Lung (tissue), 11 donors: ENCODE measurements at regions not wholly inside any gene's neighbourhood (a gene's known extent, or its start where the extent isn't known, plus 50 kb on each side); places are given as distances from the start of the nearest gene placed in this dataset.
A peak's percentile ranks its signal among the peaks of the same experiment; 100 is the strongest.

ENCODE experiments used
- ATAC-seq: fragments of 200-7000 bp; cut with Tn5 transposase; one replicate; pipeline ENCODE4 v1.9.1; 2020; ENCODE audit warnings: moderate number of reproducible peaks; ENCODE audit not compliant: insufficient read depth, low FRiP score
- DNase-seq, 3 donors: peaks; one replicate each; pipeline ENCODE4 v3.0.0-alpha.2; 2013 to 2017
- H3K27ac ChIP-seq, 2 donors: one replicate each; pipeline ENCODE4 v1.5.1; 2013; ENCODE audit warnings: mild to moderate bottlenecking in 2 of 2, moderate library complexity in 2 of 2, control low read depth in 1 of 2, inconsistent platforms in 1 of 2, low read depth in 1 of 2, low read length in 1 of 2
- H3K27me3 ChIP-seq, 3 donors: one replicate each; pipeline ENCODE4 v1.5.1; 2013; ENCODE audit warnings: low read length in 2 of 3; ENCODE audit not compliant: control insufficient read depth in 3 of 3, insufficient read depth in 3 of 3
- H3K36me3 ChIP-seq, 4 donors: one replicate each; pipeline ENCODE4 v1.5.1; 2013; ENCODE audit warnings: low read length in 4 of 4, mild to moderate bottlenecking in 1 of 4, moderate library complexity in 1 of 4; ENCODE audit not compliant: control insufficient read depth in 4 of 4, insufficient read depth in 4 of 4
- H3K4me1 ChIP-seq, 5 donors: one replicate each; pipeline ENCODE4 v1.5.1; 2013; ENCODE audit warnings: low read length in 5 of 5, mild to moderate bottlenecking in 2 of 5, moderate library complexity in 1 of 5; ENCODE audit not compliant: control insufficient read depth in 5 of 5, insufficient read depth in 5 of 5
- H3K4me3 ChIP-seq: one replicate; pipeline ENCODE4 v1.5.1; 2013; ENCODE audit warnings: mild to moderate bottlenecking, control low read depth, moderate library complexity
- H3K9ac ChIP-seq, 2 donors: one replicate each; pipeline ENCODE4 v1.5.1; 2013; ENCODE audit warnings: low read length in 2 of 2, control low read depth in 1 of 2; ENCODE audit not compliant: insufficient read depth in 1 of 2
- H3K9me3 ChIP-seq, 4 donors: one replicate each; pipeline ENCODE4 v1.5.1; 2013; ENCODE audit warnings: low read length in 3 of 4, mild to moderate bottlenecking in 1 of 4, moderate library complexity in 1 of 4; ENCODE audit not compliant: control insufficient read depth in 4 of 4, insufficient read depth in 3 of 4
- CTCF ChIP-seq: IDR thresholded peaks from 2 replicates; pipeline ENCODE4 v1.5.1; 2012; ENCODE audit warnings: mild to moderate bottlenecking; ENCODE audit errors: control extremely low read depth, extremely low read depth
- WGBS, 2 donors: extraction: QIAGEN DNeasy Blood & Tissue Kit; methylation state at CpG; one replicate each; pipeline ENCODE4 v1.1.7; 2013; 5-methylcytosine and 5-hydroxymethylcytosine counted together
- donor health status: control.
- donor health status: control.
- donor health status: Bipolar disorder and iron deficiency.
- donor health status: healthy.
- donor health status: DM: yes; HTN: yes; CAD: no.

- Histone ChIP-seq H3K9ac (no peak overlapping the region), H3K9me3 (no peaks in the 10 kb centered on the region), H3K27ac (no peak overlapping the region), H3K4me1 (peaks cover 0 to 32% (median 8%) of the 10 kb centered on the region in 5 donors), H3K27me3 (no peaks in the 10 kb centered on the region), H3K4me3 (no peak overlapping the region), H3K36me3 (no peaks in the 10 kb centered on the region)
- peak in 2 of 3 donors; percentile 83 to 90 for DNase-seq
- ATAC-seq = no peak
- TF ChIP-seq CTCF = no peak
- WGBS, 2 donors = 70 to 95% methylated on average over 1 of the region's 1 CpG
Measured at GRCh38 chr1:60769082-60769481, 313.3 kb upstream of the NFIA start.

GRCh38 chr1:60765204-60765603, 317.2 kb upstream of the NFIA start:
- peak in 2 of 3 donors; percentile 38 to 45 for DNase-seq
- Histone ChIP-seq H3K4me3 (no peak overlapping the region), H3K4me1 (peaks cover 0 to 57% (median 18%) of the 10 kb centered on the region in 5 donors), H3K9me3 (no peaks in the 10 kb centered on the region), H3K27me3 (no peaks in the 10 kb centered on the region), H3K27ac (no peak overlapping the region), H3K36me3 (no peaks in the 10 kb centered on the region), H3K9ac (no peak overlapping the region)
- peak; percentile 19 for TF ChIP-seq CTCF
- WGBS, 2 donors = 48 to 51% methylated on average over 5 of the region's 5 CpGs
- peak; percentile 72 for ATAC-seq

- WGBS, 2 donors = 75 to 87% methylated on average over 3 of the region's 3 CpGs
- Histone ChIP-seq H3K27ac (no peak overlapping the region), H3K9ac (no peak overlapping the region), H3K36me3 (no peaks in the 10 kb centered on the region), H3K9me3 (no peaks in the 10 kb centered on the region), H3K27me3 (no peaks in the 10 kb centered on the region), H3K4me1 (peaks cover 0 to 51% (median 12%) of the 10 kb centered on the region in 5 donors), H3K4me3 (no peak overlapping the region)
- no peak for TF ChIP-seq CTCF
- ATAC-seq (no peak), DNase-seq (peak in 1 of 3 donors; percentile 43)
Measured at GRCh38 chr1:60764489-60764888, 317.9 kb upstream of the NFIA start.

GRCh38 chr1:60763741-60764140, 318.6 kb upstream of the NFIA start:
- peak; percentile 30 to 79 (median 78) for DNase-seq
- H3K4me1 ChIP-seq = peaks cover 0 to 44% (median 11%) of the 10 kb centered on the region in 5 donors
- H3K4me3 ChIP-seq = no peak overlapping the region
- H3K27ac ChIP-seq = no peak overlapping the region
- ATAC-seq = no peak
- no peak overlapping the region for H3K9ac ChIP-seq
- no peak for TF ChIP-seq CTCF
- no peaks in the 10 kb centered on the region for H3K36me3 ChIP-seq
- no peaks in the 10 kb centered on the region for H3K27me3 ChIP-seq
- no peaks in the 10 kb centered on the region for H3K9me3 ChIP-seq
